ENCODE measurements at regions not wholly inside any gene's neighbourhood (a gene's known extent, or its start where the extent isn't known, plus 50 kb on each side); places are given as distances from the start of the nearest gene placed in this dataset.

DNA sequence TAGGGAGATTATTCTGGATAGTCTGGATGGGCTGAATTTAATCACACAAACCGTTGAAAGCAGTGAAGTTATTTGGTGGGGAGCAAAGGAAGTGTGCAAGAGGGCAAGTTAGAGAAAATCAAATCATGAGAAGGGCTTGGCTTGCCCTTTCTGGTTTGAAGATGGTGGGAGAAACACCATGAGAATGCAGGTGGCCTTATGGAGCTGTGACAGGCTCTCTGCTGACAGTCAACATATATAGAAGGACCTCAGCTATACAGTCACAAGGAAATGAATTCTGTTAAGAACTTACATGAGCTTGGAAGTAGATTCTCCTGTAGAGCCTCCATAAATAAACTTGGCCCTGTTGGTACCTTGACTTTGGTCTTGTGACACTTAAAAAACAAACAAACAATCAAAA, 72.3 kb downstream of the GMNC start:
- H3K9me3 Mint-ChIP-seq: no peaks in the 10 kb centered on the region
- no peaks in the 10 kb centered on the region for H3K27me3 Mint-ChIP-seq (ENCODE audit: low read depth)
- ATAC-seq (replicated peaks in 1 of 2) (no peak), DNase-seq (no peak)
- no peaks in the 10 kb centered on the region for H3K36me3 Mint-ChIP-seq (ENCODE audit: insufficient read depth in 2 of 2)
- H3K4me3 Mint-ChIP-seq: no peak overlapping the region
- H3K4me1 Mint-ChIP-seq (ENCODE audit: low read depth): no peaks in the 10 kb centered on the region
- no peak overlapping the region for H3K27ac Mint-ChIP-seq

DNA sequence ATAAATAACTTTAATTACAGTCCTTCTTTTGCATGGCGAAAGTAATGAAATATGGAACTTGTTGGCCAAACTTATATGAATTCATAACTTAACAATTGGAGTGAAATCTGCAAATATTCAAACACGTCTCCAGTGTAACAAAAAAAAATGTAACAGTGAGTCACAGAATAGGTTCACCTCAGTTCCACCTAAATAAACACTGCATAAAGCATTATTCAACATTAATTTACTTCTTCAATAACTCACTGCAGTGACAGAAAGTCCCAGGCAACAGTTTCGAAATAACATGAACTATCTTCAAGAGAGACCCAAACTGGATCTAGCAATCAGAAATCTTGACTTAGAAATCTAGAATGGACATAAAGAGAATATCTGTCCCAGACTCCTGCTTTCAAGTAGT, 75.6 kb downstream of the GMNC start:
- no peaks in the 10 kb centered on the region for H3K27me3 Mint-ChIP-seq (ENCODE audit: low read depth)
- ATAC-seq (replicated peaks in 1 of 2) (no peak), DNase-seq (no peak)

DNA sequence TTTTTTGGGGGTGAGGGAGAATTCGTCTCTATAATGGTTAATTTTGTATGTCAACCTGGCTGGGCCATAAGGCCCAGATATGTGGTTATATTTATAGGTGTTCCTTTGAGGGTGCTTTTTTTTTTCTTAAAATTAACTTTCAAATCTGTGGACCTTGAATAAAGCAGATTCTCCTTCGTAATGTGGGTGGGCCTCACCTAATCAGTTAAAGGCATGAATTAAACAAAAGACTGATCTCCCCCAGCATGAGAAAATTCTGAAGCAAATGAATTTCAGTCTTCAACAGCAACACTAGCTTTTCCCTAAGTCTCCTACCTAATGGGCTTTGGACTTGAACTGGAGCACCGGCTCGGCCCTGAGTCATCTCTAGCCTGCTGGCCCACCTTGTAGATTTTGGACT, 77.4 kb downstream of the GMNC start:
- no peaks in the 10 kb centered on the region for H3K4me1 Mint-ChIP-seq (ENCODE audit: low read depth)
- DNase-seq (no peak), ATAC-seq (replicated peaks in 1 of 2) (no peak)
- H3K27ac Mint-ChIP-seq: no peak overlapping the region
- no peak overlapping the region for H3K4me3 Mint-ChIP-seq
- H3K9me3 Mint-ChIP-seq: no peaks in the 10 kb centered on the region
- H3K36me3 Mint-ChIP-seq (ENCODE audit: insufficient read depth in 2 of 2): no peaks in the 10 kb centered on the region
- no peaks in the 10 kb centered on the region for H3K27me3 Mint-ChIP-seq (ENCODE audit: low read depth)

More for the DNA sequence above, 75.6 kb downstream of the GMNC start:
- H3K27ac Mint-ChIP-seq: no peak overlapping the region
- no peaks in the 10 kb centered on the region for H3K36me3 Mint-ChIP-seq (ENCODE audit: insufficient read depth in 2 of 2)
- H3K9me3 Mint-ChIP-seq: no peaks in the 10 kb centered on the region
- H3K4me1 Mint-ChIP-seq (ENCODE audit: low read depth): no peaks in the 10 kb centered on the region
- no peak overlapping the region for H3K4me3 Mint-ChIP-seq

DNA sequence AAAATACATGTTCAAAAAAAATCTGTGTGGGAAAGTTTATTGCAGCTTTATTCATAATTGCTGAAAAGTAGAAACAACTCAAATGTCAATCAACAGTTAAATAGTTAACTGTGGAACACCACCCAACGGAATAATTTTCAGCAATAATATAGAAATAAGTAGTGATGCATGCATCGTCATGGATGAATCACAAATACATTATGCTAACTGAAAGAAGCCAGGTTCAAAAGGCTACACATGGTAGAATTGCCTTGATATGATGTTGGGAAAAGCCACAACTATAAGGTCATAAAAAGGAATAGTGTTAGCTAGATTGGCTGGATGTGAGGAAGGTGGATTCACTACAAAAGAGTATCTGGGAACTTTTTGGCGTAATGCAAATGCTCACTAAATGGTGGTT, 82.0 kb downstream of the GMNC start:
- Mint-ChIP-seq H3K27ac (no peak overlapping the region), H3K36me3 (ENCODE audit: insufficient read depth in 2 of 2) (no peaks in the 10 kb centered on the region), H3K27me3 (ENCODE audit: low read depth) (no peaks in the 10 kb centered on the region), H3K9me3 (no peaks in the 10 kb centered on the region), H3K4me1 (ENCODE audit: low read depth) (no peaks in the 10 kb centered on the region), H3K4me3 (no peak overlapping the region)
- ATAC-seq (replicated peaks in 1 of 2) (no peak), DNase-seq (no peak)

DNA sequence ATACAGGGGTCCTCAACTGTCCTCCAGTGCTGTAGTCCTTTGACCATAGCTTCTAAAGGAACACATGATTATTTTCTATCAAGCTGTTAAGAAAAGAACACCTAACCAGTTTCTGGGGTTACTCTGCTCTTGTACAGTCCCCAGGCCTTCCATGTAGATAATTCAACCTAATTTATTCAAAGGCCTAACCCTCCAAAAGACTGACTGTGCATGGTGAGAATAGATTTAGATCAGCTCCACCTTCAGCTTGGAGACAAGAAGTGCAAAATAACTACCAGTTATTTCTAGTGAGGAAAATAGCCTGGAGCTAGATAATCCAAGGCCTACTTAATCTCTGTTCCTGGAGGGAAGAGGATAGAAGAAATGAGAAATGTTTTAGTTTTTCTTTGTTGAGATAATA, 87.9 kb downstream of the GMNC start:
- H3K4me3 Mint-ChIP-seq: no peak overlapping the region

DNA sequence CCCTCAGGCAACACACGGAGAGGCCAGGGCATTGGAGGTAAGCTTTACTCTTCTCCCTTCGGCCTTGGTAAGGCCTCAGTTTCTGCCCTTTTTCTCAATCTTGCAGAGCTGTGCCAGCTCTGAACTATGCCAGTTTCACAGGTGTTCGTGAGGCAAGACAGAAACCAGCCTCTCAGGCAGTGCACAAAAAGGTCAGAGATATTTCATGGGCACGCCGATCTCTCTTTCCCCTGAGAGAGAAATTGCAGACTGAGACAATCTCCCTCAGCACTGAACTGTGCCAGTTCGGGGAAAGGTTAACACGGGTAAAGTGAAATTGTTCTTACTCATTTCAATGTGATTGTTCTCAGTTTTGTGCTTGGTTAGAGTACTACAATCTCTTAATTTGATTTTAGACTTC, 88.5 kb downstream of the GMNC start:
- Mint-ChIP-seq H3K4me1 (ENCODE audit: low read depth) (no peaks in the 10 kb centered on the region), H3K27ac (no peak overlapping the region), H3K27me3 (ENCODE audit: low read depth) (no peaks in the 10 kb centered on the region), H3K4me3 (no peak overlapping the region), H3K36me3 (ENCODE audit: insufficient read depth in 2 of 2) (peaks cover 0 to 3% of the 10 kb centered on the region in 2 donors), H3K9me3 (peaks cover 4 to 11% of the 10 kb centered on the region in 2 donors)
- DNase-seq: no peak
- no peak for ATAC-seq (replicated peaks in 1 of 2)

More for the DNA sequence above, 87.9 kb downstream of the GMNC start:
- H3K9me3 Mint-ChIP-seq: peaks cover 4 to 11% of the 10 kb centered on the region in 2 donors
- DNase-seq (no peak), ATAC-seq (replicated peaks in 1 of 2) (no peak)
- H3K27ac Mint-ChIP-seq: no peak overlapping the region
- H3K36me3 Mint-ChIP-seq (ENCODE audit: insufficient read depth in 2 of 2): peaks cover 0 to 3% of the 10 kb centered on the region in 2 donors
- no peaks in the 10 kb centered on the region for H3K4me1 Mint-ChIP-seq (ENCODE audit: low read depth)
- no peaks in the 10 kb centered on the region for H3K27me3 Mint-ChIP-seq (ENCODE audit: low read depth)

DNA sequence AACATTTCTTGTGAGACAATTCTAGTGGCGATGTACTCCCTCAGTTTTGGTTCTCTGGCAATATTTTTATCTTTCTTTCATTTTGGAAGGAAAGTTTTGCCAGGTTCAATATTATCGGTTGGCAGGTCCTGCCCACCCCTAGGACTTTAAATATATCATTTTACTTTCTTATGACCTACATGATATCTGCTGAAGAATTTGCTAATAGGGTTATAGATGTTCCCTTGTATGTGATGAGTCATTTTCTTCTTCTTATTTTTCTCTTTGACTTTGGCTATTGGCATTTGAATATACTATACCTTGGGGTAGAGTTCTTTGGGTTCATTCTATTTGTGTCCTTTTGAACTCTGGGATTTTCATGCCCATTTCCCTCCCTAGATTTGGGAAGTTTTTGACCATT, 89.7 kb downstream of the GMNC start:
- DNase-seq (no peak), ATAC-seq (replicated peaks in 1 of 2) (no peak)
- H3K4me1 Mint-ChIP-seq (ENCODE audit: low read depth): no peaks in the 10 kb centered on the region
- H3K9me3 Mint-ChIP-seq: peaks cover 4 to 11% of the 10 kb centered on the region in 2 donors
- peaks cover 0 to 3% of the 10 kb centered on the region in 2 donors for H3K36me3 Mint-ChIP-seq (ENCODE audit: insufficient read depth in 2 of 2)
- no peak overlapping the region for H3K27ac Mint-ChIP-seq
- H3K4me3 Mint-ChIP-seq: no peak overlapping the region
- no peaks in the 10 kb centered on the region for H3K27me3 Mint-ChIP-seq (ENCODE audit: low read depth)

DNA sequence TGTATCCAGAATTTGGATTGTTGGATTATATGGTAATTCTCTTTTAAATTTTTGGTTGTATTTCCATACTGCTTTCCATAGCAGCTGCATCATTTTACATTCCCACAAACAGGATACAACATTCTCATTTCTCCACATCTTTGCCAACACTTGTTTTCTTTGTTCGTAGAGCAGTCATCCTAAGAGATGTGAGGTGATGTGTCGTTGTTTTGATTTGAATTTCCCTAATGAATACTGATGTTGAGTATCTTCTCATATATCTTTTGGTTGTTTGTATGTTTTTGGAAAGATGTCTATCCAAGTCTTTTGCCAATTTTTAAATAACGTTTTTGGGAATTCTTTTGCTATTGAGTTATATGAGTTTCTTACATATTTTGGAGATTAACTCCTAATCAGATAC, 93.6 kb downstream of the GMNC start:
- no peak for ATAC-seq (replicated peaks in 1 of 2)
- DNase-seq: no peak
- Mint-ChIP-seq H3K4me3 (no peak overlapping the region), H3K4me1 (ENCODE audit: low read depth) (no peaks in the 10 kb centered on the region), H3K27ac (no peak overlapping the region), H3K36me3 (ENCODE audit: insufficient read depth in 2 of 2) (peaks cover 0 to 3% of the 10 kb centered on the region in 2 donors), H3K9me3 (peaks cover 4 to 9% of the 10 kb centered on the region in 2 donors), H3K27me3 (ENCODE audit: low read depth) (no peaks in the 10 kb centered on the region)

DNA sequence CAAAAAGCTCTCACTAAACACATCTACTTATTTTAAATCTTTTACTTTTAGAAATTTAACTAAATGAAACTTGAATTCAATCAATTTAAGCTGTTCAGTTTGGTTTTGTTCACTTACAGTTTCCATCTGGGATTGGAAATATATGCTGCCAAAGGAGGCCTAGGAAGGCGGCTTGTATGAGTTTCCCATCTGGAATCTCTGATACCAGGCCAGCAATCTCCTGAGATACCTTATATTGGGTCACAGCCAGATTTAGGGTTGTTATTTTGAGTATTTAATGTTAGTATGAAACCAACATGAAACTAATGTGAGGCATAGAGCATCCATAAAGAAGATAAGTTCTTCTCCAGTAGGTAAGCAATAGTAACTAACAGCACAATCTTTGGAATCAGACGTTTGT, 94.6 kb downstream of the GMNC start:
- H3K27ac Mint-ChIP-seq: no peak overlapping the region
- H3K27me3 Mint-ChIP-seq (ENCODE audit: low read depth): no peaks in the 10 kb centered on the region
- peaks cover 2% of the 10 kb centered on the region in 2 donors for H3K9me3 Mint-ChIP-seq
- no peak overlapping the region for H3K4me3 Mint-ChIP-seq
- H3K4me1 Mint-ChIP-seq (ENCODE audit: low read depth): no peaks in the 10 kb centered on the region
- ATAC-seq (replicated peaks in 1 of 2): no peak
- DNase-seq: no peak
- H3K36me3 Mint-ChIP-seq (ENCODE audit: insufficient read depth in 2 of 2): no peaks in the 10 kb centered on the region

DNA sequence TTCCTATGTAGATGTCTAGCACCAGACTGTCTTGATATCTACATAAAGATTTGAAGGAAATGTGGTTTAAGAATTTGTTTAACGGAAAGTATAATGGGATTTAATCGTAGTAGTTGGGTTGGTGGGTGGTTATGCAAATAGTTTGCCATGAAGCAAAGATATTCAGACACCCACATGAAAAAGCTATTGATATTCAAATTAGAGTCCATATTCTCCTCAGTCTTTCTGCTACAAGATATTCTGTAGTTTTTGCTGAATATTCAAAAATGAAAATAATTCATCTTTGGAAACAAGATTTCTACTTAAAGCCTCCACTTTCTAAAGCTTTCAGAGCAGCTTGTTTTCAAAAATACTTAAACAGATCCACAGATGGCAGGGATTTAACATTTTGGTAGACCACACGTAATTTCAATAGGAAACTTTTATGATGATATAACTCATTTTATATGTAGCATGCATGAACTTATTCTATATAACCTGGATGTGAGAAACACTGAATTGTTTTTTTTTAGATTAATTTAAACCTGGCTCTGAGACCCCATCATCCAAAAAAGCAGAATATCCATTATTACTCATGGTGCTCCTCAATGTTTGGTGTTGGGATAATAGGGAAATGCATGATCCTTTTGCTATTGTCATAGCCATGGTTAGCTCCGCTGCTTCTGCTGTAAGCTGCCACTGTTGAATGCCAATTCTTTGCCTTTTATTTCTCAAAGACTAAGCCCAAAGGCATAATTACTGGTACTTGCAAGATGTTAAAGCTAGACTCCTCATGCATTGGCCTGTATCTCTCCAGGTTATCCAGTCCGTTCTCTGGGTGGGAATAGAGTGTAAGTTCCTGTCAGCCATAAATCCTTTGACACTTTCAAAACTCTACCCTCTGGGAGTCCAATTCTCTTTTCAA, 98.0 kb downstream of the GMNC start:
- H3K4me3 Mint-ChIP-seq: no peak overlapping the region
- ATAC-seq (replicated peaks in 1 of 2) (no peak), DNase-seq (no peak)
- no peak overlapping the region for H3K27ac Mint-ChIP-seq
- H3K9me3 Mint-ChIP-seq: peaks cover 0 to 2% of the 10 kb centered on the region in 2 donors
- H3K36me3 Mint-ChIP-seq (ENCODE audit: insufficient read depth in 2 of 2): no peaks in the 10 kb centered on the region
- no peaks in the 10 kb centered on the region for H3K27me3 Mint-ChIP-seq (ENCODE audit: low read depth)
- no peaks in the 10 kb centered on the region for H3K4me1 Mint-ChIP-seq (ENCODE audit: low read depth)

DNA sequence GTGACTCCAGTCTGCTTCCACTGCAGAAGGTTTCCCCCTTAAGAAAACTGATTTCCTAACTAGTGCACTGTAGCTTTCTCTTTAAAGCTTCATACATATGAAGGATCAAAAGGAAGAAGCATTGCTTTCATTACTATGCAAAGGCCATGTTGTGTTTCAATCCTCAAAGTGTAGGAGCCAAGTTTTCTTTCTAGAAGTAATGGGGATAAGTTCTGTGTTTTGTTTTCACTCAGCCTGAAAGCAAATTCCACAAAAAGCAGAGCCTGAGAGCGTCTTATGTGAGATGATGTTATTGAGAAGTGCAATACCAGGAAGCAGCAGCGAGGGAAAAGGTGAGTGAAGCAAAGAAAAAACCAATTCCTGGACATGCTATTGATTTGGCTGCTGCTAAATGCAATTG, 99.7 kb downstream of the GMNC start:
- no peak overlapping the region for H3K4me3 Mint-ChIP-seq
- H3K9me3 Mint-ChIP-seq: peaks cover 0 to 2% of the 10 kb centered on the region in 2 donors
- no peaks in the 10 kb centered on the region for H3K4me1 Mint-ChIP-seq (ENCODE audit: low read depth)
- no peaks in the 10 kb centered on the region for H3K36me3 Mint-ChIP-seq (ENCODE audit: insufficient read depth in 2 of 2)
- H3K27ac Mint-ChIP-seq: no peak overlapping the region
- no peaks in the 10 kb centered on the region for H3K27me3 Mint-ChIP-seq (ENCODE audit: low read depth)
- ATAC-seq (replicated peaks in 1 of 2): no peak
- DNase-seq: no peak

DNA sequence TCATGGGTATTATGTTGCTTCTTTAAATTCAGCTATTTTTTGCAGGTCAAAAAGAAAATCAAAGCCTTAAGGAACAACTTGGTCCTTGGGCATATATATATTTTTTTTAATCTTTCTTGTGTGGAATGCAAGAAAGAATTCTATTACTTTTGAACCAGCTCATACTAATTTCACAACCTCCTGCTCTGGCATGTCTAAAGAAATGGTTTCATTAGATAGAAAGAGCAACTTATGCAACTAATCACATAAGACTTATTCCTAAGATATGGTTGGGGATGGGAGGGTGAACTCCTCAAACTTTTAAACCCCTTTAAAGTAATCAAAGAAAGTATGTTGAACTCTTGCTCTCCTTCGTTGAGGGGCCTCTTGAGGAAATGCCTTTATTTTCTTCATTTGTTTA, 114.9 kb downstream of the GMNC start:
- Mint-ChIP-seq H3K9me3 (peaks cover 0 to 3% of the 10 kb centered on the region in 2 donors), H3K4me3 (no peak overlapping the region), H3K36me3 (ENCODE audit: insufficient read depth in 2 of 2) (no peaks in the 10 kb centered on the region), H3K4me1 (ENCODE audit: low read depth) (no peaks in the 10 kb centered on the region), H3K27ac (no peak overlapping the region), H3K27me3 (ENCODE audit: low read depth) (no peaks in the 10 kb centered on the region)
- no peak for DNase-seq
- no peak for ATAC-seq (replicated peaks in 1 of 2)

DNA sequence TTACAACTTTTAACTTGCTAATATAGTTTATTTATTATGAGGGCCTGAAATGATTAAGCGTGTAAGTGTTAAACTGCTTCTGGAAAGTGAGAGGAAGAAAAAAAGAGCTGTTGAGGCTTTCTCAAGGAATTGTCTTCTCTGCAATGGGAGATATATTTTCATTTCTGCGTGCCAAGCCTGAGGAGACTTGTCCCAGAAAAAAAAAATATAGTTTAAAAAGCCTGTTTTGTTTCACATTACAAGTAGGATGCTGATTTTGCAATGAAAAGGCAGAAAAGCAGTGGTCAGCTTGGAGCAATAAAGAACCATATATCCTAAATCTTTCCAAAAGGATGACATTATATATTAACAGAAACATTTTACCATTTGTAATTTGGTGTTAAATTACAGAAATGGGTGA, 115.5 kb downstream of the GMNC start:
- H3K4me3 Mint-ChIP-seq: no peak overlapping the region
- no peak overlapping the region for H3K27ac Mint-ChIP-seq
- peaks cover 0 to 3% of the 10 kb centered on the region in 2 donors for H3K9me3 Mint-ChIP-seq
- no peaks in the 10 kb centered on the region for H3K27me3 Mint-ChIP-seq (ENCODE audit: low read depth)
- ATAC-seq (replicated peaks in 1 of 2) (no peak), DNase-seq (no peak)
- no peaks in the 10 kb centered on the region for H3K4me1 Mint-ChIP-seq (ENCODE audit: low read depth)
- H3K36me3 Mint-ChIP-seq (ENCODE audit: insufficient read depth in 2 of 2): no peaks in the 10 kb centered on the region

DNA sequence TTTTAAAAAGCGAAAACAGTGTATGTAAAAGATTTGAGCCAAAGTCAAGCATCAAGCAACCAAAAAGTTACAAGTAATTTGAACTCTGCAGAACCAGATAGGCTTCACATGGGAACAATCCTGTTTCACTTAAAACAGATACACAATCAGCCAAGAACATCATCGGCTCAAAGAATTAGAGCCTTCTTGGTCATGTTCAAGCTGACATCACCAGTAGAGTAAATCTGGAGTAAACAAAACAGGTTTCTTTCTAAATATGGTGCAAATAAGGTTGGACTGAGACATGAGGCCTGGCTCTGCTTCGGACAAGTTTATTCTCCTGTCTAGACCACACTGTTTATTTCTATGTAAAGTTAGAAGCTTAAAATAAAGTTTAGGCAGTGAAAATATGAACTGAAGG, 116.0 kb downstream of the GMNC start:
- ATAC-seq (replicated peaks in 1 of 2): no peak
- no peak for DNase-seq
- H3K9me3 Mint-ChIP-seq: peaks cover 0 to 2% of the 10 kb centered on the region in 2 donors
- H3K36me3 Mint-ChIP-seq (ENCODE audit: insufficient read depth in 2 of 2): no peaks in the 10 kb centered on the region
- H3K27ac Mint-ChIP-seq: no peak overlapping the region
- no peaks in the 10 kb centered on the region for H3K27me3 Mint-ChIP-seq (ENCODE audit: low read depth)
- H3K4me3 Mint-ChIP-seq: no peak overlapping the region
- no peaks in the 10 kb centered on the region for H3K4me1 Mint-ChIP-seq (ENCODE audit: low read depth)
